ENCODE measurements at regions not wholly inside any gene's neighbourhood (a gene's known extent, or its start where the extent isn't known, plus 50 kb on each side); places are given as distances from the start of the nearest gene placed in this dataset.

- Histone ChIP-seq H3K4me3 (ENCODE audit: low read depth, low read length) (no peak overlapping the region), H3K9me3 (ENCODE audit: control insufficient read depth, insufficient read depth, low read length) (no peaks in the 10 kb centered on the region), H3K27ac (ENCODE audit: low read depth, low read length) (no peak overlapping the region), H3K27me3 (ENCODE audit: control insufficient read depth, insufficient read depth, low read length) (no peaks in the 10 kb centered on the region)
- no peak for TF ChIP-seq CTCF (IDR thresholded peaks at IDR 0.05; ENCODE audit: low read depth, low read length)
- POLR2A ChIA-PET, result no interaction called here
- CTCF ChIA-PET, result no interaction called here
- DNase-seq (ENCODE audit: low read depth, low spot score), result no peak
These were observed 481.8 kb downstream of the GRXCR1 start for GRCh38 chr4:43374216-43374751.

GRCh38 chr4:43379016-43379415 is 486.5 kb downstream of the GRXCR1 start:
- Histone ChIP-seq H3K9me3 (ENCODE audit: control insufficient read depth, insufficient read depth, low read length) (no peaks in the 10 kb centered on the region), H3K27ac (ENCODE audit: low read depth, low read length) (no peak overlapping the region), H3K4me3 (ENCODE audit: low read depth, low read length) (no peak overlapping the region), H3K27me3 (ENCODE audit: control insufficient read depth, insufficient read depth, low read length) (no peaks in the 10 kb centered on the region)
- TF ChIP-seq CTCF (IDR thresholded peaks at IDR 0.05; ENCODE audit: low read depth, low read length), result no peak
- DNase-seq (ENCODE audit: low read depth, low spot score), result no peak
- ChIA-PET POLR2A (no interaction called here), CTCF (no interaction called here)

GRCh38 chr4:43380093-43380492 is 487.6 kb downstream of the GRXCR1 start:
- H3K27ac ChIP-seq (ENCODE audit: low read depth, low read length), result no peak overlapping the region
- TF ChIP-seq CTCF (IDR thresholded peaks at IDR 0.05; ENCODE audit: low read depth, low read length), result no peak

GRCh38 chr4:43391069-43391468 is 498.6 kb downstream of the GRXCR1 start:
- Histone ChIP-seq H3K4me3 (ENCODE audit: low read depth, low read length) (no peak overlapping the region), H3K27ac (ENCODE audit: low read depth, low read length) (no peak overlapping the region), H3K9me3 (ENCODE audit: control insufficient read depth, insufficient read depth, low read length) (no peaks in the 10 kb centered on the region), H3K27me3 (ENCODE audit: control insufficient read depth, insufficient read depth, low read length) (no peaks in the 10 kb centered on the region)
- no peak for TF ChIP-seq CTCF (IDR thresholded peaks at IDR 0.05; ENCODE audit: low read depth, low read length)
- CTCF ChIA-PET, result no interaction called here
- DNase-seq (ENCODE audit: low read depth, low spot score), result no peak
- POLR2A ChIA-PET, result no interaction called here

More at GRCh38 chr4:43380093-43380492, 487.6 kb downstream of the GRXCR1 start:
- Histone ChIP-seq H3K4me3 (ENCODE audit: low read depth, low read length) (no peak overlapping the region), H3K27me3 (ENCODE audit: control insufficient read depth, insufficient read depth, low read length) (no peaks in the 10 kb centered on the region), H3K9me3 (ENCODE audit: control insufficient read depth, insufficient read depth, low read length) (no peaks in the 10 kb centered on the region)
- ChIA-PET CTCF (no interaction called here), POLR2A (no interaction called here)
- no peak for DNase-seq (ENCODE audit: low read depth, low spot score)

GRCh38 chr4:43394976-43395375 is 502.5 kb downstream of the GRXCR1 start:
- no peak for TF ChIP-seq CTCF (IDR thresholded peaks at IDR 0.05; ENCODE audit: low read depth, low read length)
- ChIA-PET POLR2A (no interaction called here), CTCF (no interaction called here)
- DNase-seq (ENCODE audit: low read depth, low spot score), result no peak
- no peaks in the 10 kb centered on the region; the same call in 1 of the 2 replicates for H3K9me3 ChIP-seq (ENCODE audit: control insufficient read depth, insufficient read depth, low read length)
- no peak overlapping the region for H3K27ac ChIP-seq (ENCODE audit: low read depth, low read length)
- no peak overlapping the region for H3K4me3 ChIP-seq (ENCODE audit: low read depth, low read length)
- H3K27me3 ChIP-seq (ENCODE audit: control insufficient read depth, insufficient read depth, low read length), result no peaks in the 10 kb centered on the region
